Astrocyte (in vitro differentiated cells and primary cell): ENCODE measurements at regions not wholly inside any gene's neighbourhood (a gene's known extent, or its start where the extent isn't known, plus 50 kb on each side); places are given as distances from the start of the nearest gene placed in this dataset.

Source experiments
- DNase-seq: peaks from one replicate; pipeline ENCODE4 v3.0.0-alpha.2; 2010; ENCODE audit warnings: low read depth
- FAIRE-seq: peaks from 2 replicates; lab custom pipeline; 2011; peaks lifted over from hg19 to GRCh38; lab: Jason Lieb, UNC
- H2AFZ ChIP-seq: 2 replicates; pipeline ENCODE4 v1.6.0; 2012; ENCODE audit warnings: low read depth, low read length, inconsistent platforms
- H3K27ac ChIP-seq: 2 replicates; pipeline ENCODE4 v1.5.1; 2011; ENCODE audit warnings: low read depth, low read length, inconsistent platforms
- H3K27me3 ChIP-seq: 2 replicates; pipeline ENCODE4 v1.6.0; 2011; ENCODE audit warnings: low read length, inconsistent platforms; ENCODE audit not compliant: insufficient read depth
- H3K36me3 ChIP-seq: 2 replicates; pipeline ENCODE4 v1.5.1; 2011; ENCODE audit warnings: low read length, inconsistent platforms; ENCODE audit not compliant: insufficient read depth
- H3K4me1 ChIP-seq: 2 replicates; pipeline ENCODE4 v1.5.1; 2011; ENCODE audit warnings: low read length, inconsistent platforms; ENCODE audit not compliant: insufficient read depth
- H3K4me2 ChIP-seq: 2 replicates; pipeline ENCODE4 v1.6.0; 2012; ENCODE audit warnings: low read length, inconsistent platforms
- H3K4me3 ChIP-seq: 2 replicates; pipeline ENCODE4 v1.5.1; 2011; ENCODE audit warnings: low read depth, mild to moderate bottlenecking, low read length, inconsistent platforms; ENCODE audit not compliant: insufficient read depth
- H3K79me2 ChIP-seq: 2 replicates; pipeline ENCODE4 v1.6.0; 2012; ENCODE audit warnings: mild to moderate bottlenecking, low read length, inconsistent platforms; ENCODE audit not compliant: insufficient read depth
- H3K9ac ChIP-seq: 2 replicates; pipeline ENCODE4 v1.6.0; 2012; ENCODE audit warnings: mild to moderate bottlenecking, low read length, inconsistent platforms
- H3K9me3 ChIP-seq: 2 replicates; pipeline ENCODE4 v1.5.1; 2012; ENCODE audit warnings: low read depth, mild to moderate bottlenecking, low read length, inconsistent platforms; ENCODE audit not compliant: insufficient read depth
- H4K20me1 ChIP-seq: 2 replicates; pipeline ENCODE4 v1.6.0; 2012; ENCODE audit warnings: low read length, inconsistent platforms; ENCODE audit not compliant: insufficient read depth
- H3K27ac Mint-ChIP-seq: one replicate; pipeline ENCODE4 v1.8.0; 2021; ENCODE audit warnings: mild to moderate bottlenecking, mixed read lengths; ENCODE audit not compliant: unreplicated experiment
- H3K27me3 Mint-ChIP-seq: one replicate; pipeline ENCODE4 v1.8.0; 2021; ENCODE audit warnings: low read depth, mixed read lengths; ENCODE audit not compliant: unreplicated experiment
- H3K36me3 Mint-ChIP-seq: one replicate; pipeline ENCODE4 v1.8.0; 2021; ENCODE audit warnings: low read depth, mixed read lengths; ENCODE audit not compliant: unreplicated experiment
- H3K4me1 Mint-ChIP-seq: one replicate; pipeline ENCODE4 v1.8.0; 2021; ENCODE audit warnings: low read depth, mixed read lengths; ENCODE audit not compliant: unreplicated experiment
- H3K4me3 Mint-ChIP-seq: one replicate; pipeline ENCODE4 v1.8.0; 2021; ENCODE audit warnings: mild to moderate bottlenecking, moderate library complexity, mixed read lengths; ENCODE audit not compliant: unreplicated experiment
- H3K9me3 Mint-ChIP-seq: one replicate; pipeline ENCODE4 v1.8.0; 2021; ENCODE audit warnings: mild to moderate bottlenecking, mixed read lengths; ENCODE audit not compliant: unreplicated experiment
- EZH2 ChIP-seq: IDR thresholded peaks from 2 replicates; pipeline ENCODE4 v1.6.1; 2012; ENCODE audit warnings: mild to moderate bottlenecking, low read length, inconsistent platforms; ENCODE audit not compliant: insufficient read depth
- TF ChIP-seq, protein P1 (sequence below): IDR thresholded peaks from 2 replicates; pipeline ENCODE4 v1.5.1; 2011; ENCODE audit warnings: low read depth, mild to moderate bottlenecking, inconsistent platforms, low read length, moderate library complexity; ENCODE audit not compliant: insufficient read depth

DNA sequence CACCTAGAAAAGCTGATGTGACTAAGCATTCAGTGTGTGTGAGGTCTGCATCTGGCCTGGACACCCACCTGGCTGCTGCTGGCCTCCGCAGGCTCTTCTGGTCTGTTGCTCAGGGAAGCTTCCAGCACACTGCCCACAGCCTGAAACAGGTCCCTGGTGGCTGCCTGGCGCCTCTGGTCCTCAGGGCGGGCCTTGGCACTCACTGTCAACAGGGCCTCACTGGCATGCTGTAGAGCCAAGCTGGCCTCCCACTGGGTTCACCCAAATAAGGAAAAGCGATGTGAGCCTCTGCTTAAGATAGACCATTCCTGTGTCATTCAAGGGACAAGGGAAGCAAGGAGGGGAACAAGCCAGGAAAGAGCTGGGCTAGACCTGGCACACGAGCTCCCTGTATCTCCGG, 70.6 kb upstream of the BCO1 start:
- H3K27me3 Mint-ChIP-seq: peaks cover 20% of the 10 kb centered on the region
- no peaks in the 10 kb centered on the region for H3K4me1 Mint-ChIP-seq
- H2AFZ ChIP-seq: no peak overlapping the region
- TF ChIP-seq, protein P1, sequence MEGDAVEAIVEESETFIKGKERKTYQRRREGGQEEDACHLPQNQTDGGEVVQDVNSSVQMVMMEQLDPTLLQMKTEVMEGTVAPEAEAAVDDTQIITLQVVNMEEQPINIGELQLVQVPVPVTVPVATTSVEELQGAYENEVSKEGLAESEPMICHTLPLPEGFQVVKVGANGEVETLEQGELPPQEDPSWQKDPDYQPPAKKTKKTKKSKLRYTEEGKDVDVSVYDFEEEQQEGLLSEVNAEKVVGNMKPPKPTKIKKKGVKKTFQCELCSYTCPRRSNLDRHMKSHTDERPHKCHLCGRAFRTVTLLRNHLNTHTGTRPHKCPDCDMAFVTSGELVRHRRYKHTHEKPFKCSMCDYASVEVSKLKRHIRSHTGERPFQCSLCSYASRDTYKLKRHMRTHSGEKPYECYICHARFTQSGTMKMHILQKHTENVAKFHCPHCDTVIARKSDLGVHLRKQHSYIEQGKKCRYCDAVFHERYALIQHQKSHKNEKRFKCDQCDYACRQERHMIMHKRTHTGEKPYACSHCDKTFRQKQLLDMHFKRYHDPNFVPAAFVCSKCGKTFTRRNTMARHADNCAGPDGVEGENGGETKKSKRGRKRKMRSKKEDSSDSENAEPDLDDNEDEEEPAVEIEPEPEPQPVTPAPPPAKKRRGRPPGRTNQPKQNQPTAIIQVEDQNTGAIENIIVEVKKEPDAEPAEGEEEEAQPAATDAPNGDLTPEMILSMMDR: no peak
- TF ChIP-seq EZH2: no peak
- H3K9me3 Mint-ChIP-seq: peaks cover 1% of the 10 kb centered on the region
- FAIRE-seq (no peak), DNase-seq (no peak)
- no peaks in the 10 kb centered on the region for H3K9me3 ChIP-seq
- no peaks in the 10 kb centered on the region for H3K79me2 ChIP-seq
- H3K27ac ChIP-seq: no peak overlapping the region
- no peaks in the 10 kb centered on the region for H3K36me3 ChIP-seq
- H3K27ac Mint-ChIP-seq: no peak overlapping the region
- no peak overlapping the region for H3K4me2 ChIP-seq
- H3K4me1 ChIP-seq: no peaks in the 10 kb centered on the region
- no peak overlapping the region for H3K4me3 Mint-ChIP-seq
- H3K36me3 Mint-ChIP-seq: no peaks in the 10 kb centered on the region
- no peaks in the 10 kb centered on the region for H3K27me3 ChIP-seq
- no peak overlapping the region for H3K9ac ChIP-seq
- H4K20me1 ChIP-seq: no peaks in the 10 kb centered on the region
- no peak overlapping the region for H3K4me3 ChIP-seq

GRCh38 chr16:81166417-81167300, 70.5 kb upstream of the GCSH start:
- H3K27ac Mint-ChIP-seq: no peak overlapping the region
- no peaks in the 10 kb centered on the region for H3K36me3 ChIP-seq
- no peaks in the 10 kb centered on the region for H3K4me1 Mint-ChIP-seq
- H3K79me2 ChIP-seq: no peaks in the 10 kb centered on the region
- H3K36me3 Mint-ChIP-seq: no peaks in the 10 kb centered on the region
- H3K4me3 ChIP-seq: no peak overlapping the region
- H3K4me1 ChIP-seq: no peaks in the 10 kb centered on the region
- no peaks in the 10 kb centered on the region for H4K20me1 ChIP-seq
- no peaks in the 10 kb centered on the region for H3K9me3 ChIP-seq
- H3K9ac ChIP-seq: no peak overlapping the region
- no peaks in the 10 kb centered on the region for H3K27me3 ChIP-seq
- H3K27me3 Mint-ChIP-seq: peaks cover 20% of the 10 kb centered on the region
- no peak for FAIRE-seq
- H3K4me3 Mint-ChIP-seq: no peak overlapping the region
- H3K4me2 ChIP-seq: no peak overlapping the region
- peaks cover 1% of the 10 kb centered on the region for H3K9me3 Mint-ChIP-seq
- H3K27ac ChIP-seq: no peak overlapping the region
- DNase-seq: no peak
- H2AFZ ChIP-seq: no peak overlapping the region
- no peak for TF ChIP-seq EZH2
- TF ChIP-seq, protein P1: no peak
